ENCODE measurements at regions not wholly inside any gene's neighbourhood (a gene's known extent, or its start where the extent isn't known, plus 50 kb on each side); places are given as distances from the start of the nearest gene placed in this dataset.
A peak's percentile ranks its signal among the peaks of the same experiment; 100 is the strongest.

GRCh38 chr5:128838623-128839022 is 126.7 kb upstream of the SLC27A6 start:
- Mint-ChIP-seq H3K4me1 (no peaks in the 10 kb centered on the region), H3K9me3 (no peaks in the 10 kb centered on the region), H3K27me3 (ENCODE audit: insufficient read depth, low read depth, poor library complexity) (no peaks in the 10 kb centered on the region), H3K4me3 (no peak overlapping the region), H3K36me3 (ENCODE audit: low read depth) (no peaks in the 10 kb centered on the region), H3K27ac (no peak overlapping the region)
- no peak for ATAC-seq
- Histone ChIP-seq H3K9me2 (ENCODE audit: insufficient read depth) (no peaks in the 10 kb centered on the region), H4K20me1 (replicated peaks; ENCODE audit: insufficient read depth) (no peaks in the 10 kb centered on the region), H3K4me2 (no peak overlapping the region), H3K79me2 (replicated peaks; ENCODE audit: insufficient read depth) (no peaks in the 10 kb centered on the region), H3K36me3 (ENCODE audit: insufficient read depth) (no peaks in the 10 kb centered on the region), H3K27me3 (ENCODE audit: insufficient read depth) (no peaks in the 10 kb centered on the region), H3F3A (replicated peaks; ENCODE audit: low read depth) (no peaks in the 10 kb centered on the region), H3K27ac (ENCODE audit: low read depth) (no peak overlapping the region), H2AFZ (no peak overlapping the region), H3K4me1 (ENCODE audit: insufficient read depth) (no peaks in the 10 kb centered on the region), H3K4me3 (no peak overlapping the region)
- TF ChIP-seq ZNF114 (CRISPR knock-in tag; IDR thresholded peaks at IDR 0.05), result no peak
- no peak for TF ChIP-seq ZNF462 (CRISPR knock-in tag; IDR thresholded peaks at IDR 0.05)
- TF ChIP-seq POLR2AphosphoS5 (IDR thresholded peaks at IDR 0.05; ENCODE audit: low read depth), result no peak
- TF ChIP-seq STAT1 (IDR thresholded peaks at IDR 0.05; ENCODE audit: unreplicated experiment), result no peak
- no peak for TF ChIP-seq CREB1 (CRISPR knock-in tag; IDR thresholded peaks at IDR 0.05; ENCODE audit: low read depth)
- no peak for TF ChIP-seq EZH2 (IDR thresholded peaks at IDR 0.05; ENCODE audit: low read depth, unreplicated experiment)
- TF ChIP-seq CTCF (conservative IDR thresholded peaks at IDR 0.05; ENCODE audit: low read depth in 2 of 2), result no peak
- TF ChIP-seq JUNB (IDR thresholded peaks at IDR 0.05; ENCODE audit: unreplicated experiment), result no peak
- TF ChIP-seq ETS1 (IDR thresholded peaks at IDR 0.05), result no peak
- DNase-seq (ENCODE audit: low spot score), result peak; percentile 18

Data from GM23338 (cell line).